Adrenal gland (tissue), 5 donors: ENCODE measurements at regions not wholly inside any gene's neighbourhood (a gene's known extent, or its start where the extent isn't known, plus 50 kb on each side); places are given as distances from the start of the nearest gene placed in this dataset.

Source experiments
- POLR2A ChIP-seq, 2 donors: fragments of 450-650 bp; IDR thresholded peaks; one replicate each; pipeline ENCODE4 v1.6.1; 2017; ENCODE audit warnings: antibody characterized with exemption in 2 of 2, mild to moderate bottlenecking in 2 of 2, moderate library complexity in 1 of 2
- TF ChIP-seq, protein P1 (sequence below), 6 experiments: fragments of 450-650 bp in 4 of 6; fragments of 200-600 bp in 2 of 6; sonication (generic) in 1 of 6; IDR thresholded peaks; 1 replicate in 5 of 6; 2 replicates in 1 of 6; pipeline versions ENCODE4 v1.5.1 to v1.8.0; 2016 to 2021; ENCODE audit warnings: antibody characterized with exemption in 6 of 6, mild to moderate bottlenecking in 2 of 6, moderate library complexity in 1 of 6
- donor health status: DM: no; HTN: no; CAD: no.

DNA sequence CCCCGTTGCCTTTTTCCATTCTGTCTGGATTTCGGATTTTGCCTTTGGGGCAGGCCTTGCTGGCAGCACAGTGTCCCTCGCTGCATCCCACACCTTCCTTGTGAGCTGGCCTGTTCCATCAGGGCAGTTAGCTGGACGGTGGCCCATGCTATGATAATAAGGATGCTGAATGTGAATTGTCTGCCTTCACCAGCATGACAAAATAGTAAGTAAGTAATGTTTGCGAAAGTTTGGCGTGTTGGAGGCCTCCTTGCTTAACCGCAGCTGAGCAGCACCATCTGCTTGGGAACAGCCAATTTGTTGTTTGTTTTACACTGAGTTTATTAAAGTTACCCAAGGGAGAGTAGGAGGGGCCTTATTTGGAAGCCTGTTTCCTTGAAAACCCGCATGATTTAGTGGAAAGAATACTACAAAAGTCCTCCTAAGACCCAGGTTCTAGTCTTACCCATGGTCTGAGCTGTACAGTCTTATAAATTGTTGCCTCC lies 469.7 kb upstream of the FANCL start:
- TF ChIP-seq, protein P1, sequence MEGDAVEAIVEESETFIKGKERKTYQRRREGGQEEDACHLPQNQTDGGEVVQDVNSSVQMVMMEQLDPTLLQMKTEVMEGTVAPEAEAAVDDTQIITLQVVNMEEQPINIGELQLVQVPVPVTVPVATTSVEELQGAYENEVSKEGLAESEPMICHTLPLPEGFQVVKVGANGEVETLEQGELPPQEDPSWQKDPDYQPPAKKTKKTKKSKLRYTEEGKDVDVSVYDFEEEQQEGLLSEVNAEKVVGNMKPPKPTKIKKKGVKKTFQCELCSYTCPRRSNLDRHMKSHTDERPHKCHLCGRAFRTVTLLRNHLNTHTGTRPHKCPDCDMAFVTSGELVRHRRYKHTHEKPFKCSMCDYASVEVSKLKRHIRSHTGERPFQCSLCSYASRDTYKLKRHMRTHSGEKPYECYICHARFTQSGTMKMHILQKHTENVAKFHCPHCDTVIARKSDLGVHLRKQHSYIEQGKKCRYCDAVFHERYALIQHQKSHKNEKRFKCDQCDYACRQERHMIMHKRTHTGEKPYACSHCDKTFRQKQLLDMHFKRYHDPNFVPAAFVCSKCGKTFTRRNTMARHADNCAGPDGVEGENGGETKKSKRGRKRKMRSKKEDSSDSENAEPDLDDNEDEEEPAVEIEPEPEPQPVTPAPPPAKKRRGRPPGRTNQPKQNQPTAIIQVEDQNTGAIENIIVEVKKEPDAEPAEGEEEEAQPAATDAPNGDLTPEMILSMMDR (IDR thresholded peaks at IDR 0.05) = no peak
- no peak for TF ChIP-seq POLR2A (IDR thresholded peaks at IDR 0.05)
